HEK293 (cell line): ENCODE measurements at regions not wholly inside any gene's neighbourhood (a gene's known extent, or its start where the extent isn't known, plus 50 kb on each side); places are given as distances from the start of the nearest gene placed in this dataset.

Experiments used
- TF ChIP-seq, protein P1 (sequence below): fragments of 450-650 bp; formaldehyde crosslinking; IDR thresholded peaks from 2 replicates; pipeline ENCODE4 v1.5.1; 2016; ENCODE audit warnings: missing biosample characterization, missing genetic modification characterization
- TF ChIP-seq, protein P2 (sequence below): fragments of 450-650 bp; formaldehyde crosslinking; IDR thresholded peaks from 2 replicates; pipeline ENCODE4 v1.5.1; 2016; ENCODE audit warnings: missing biosample characterization, missing genetic modification characterization
- TF ChIP-seq, protein P3 (sequence below): fragments of 450-650 bp; formaldehyde crosslinking; IDR thresholded peaks from 2 replicates; pipeline ENCODE4 v1.5.1; 2016; ENCODE audit warnings: missing biosample characterization, missing genetic modification characterization

DNA sequence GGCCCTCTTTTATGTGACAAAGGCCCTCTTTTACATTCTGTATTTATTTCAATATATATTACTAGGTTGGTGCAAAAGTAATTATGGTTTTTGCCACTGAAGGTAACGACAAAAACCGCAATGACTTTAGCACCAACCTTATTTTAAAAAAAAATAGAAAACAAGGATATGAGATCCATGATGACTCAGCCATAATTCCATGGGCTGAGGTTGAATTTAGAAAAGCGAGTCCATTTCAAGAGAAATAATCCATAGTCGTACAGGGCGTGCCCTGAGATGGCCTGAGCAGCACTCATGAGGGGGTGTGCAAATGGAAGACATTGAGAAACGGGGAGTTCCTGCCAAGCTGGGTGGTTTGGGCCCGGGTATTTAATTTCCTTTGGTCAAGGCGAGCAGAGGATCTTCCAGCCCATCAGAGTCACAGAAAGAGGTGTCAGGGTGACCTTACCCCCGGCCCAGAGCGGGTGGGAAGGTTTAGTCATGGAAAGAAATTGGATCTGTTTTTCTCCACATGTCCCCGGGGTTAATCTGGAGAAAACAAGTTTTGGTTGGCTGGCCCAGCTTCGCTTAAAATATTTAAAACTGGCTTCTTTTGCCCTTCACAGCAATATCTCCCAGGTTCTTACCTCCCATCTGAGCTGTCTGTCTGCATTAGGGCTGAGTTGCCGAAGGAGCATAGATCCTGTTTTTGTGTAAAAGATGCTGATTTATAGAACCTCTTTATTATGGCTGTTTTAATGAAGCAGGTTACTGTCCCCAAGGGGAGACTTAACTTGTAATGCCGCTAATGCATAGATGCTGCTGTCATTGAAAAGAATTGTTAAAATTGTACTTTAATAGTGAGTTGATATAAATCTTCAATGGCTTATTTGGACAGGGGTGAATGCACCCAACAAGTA is 255.6 kb downstream of the PREX1 start:
- TF ChIP-seq, protein P1, sequence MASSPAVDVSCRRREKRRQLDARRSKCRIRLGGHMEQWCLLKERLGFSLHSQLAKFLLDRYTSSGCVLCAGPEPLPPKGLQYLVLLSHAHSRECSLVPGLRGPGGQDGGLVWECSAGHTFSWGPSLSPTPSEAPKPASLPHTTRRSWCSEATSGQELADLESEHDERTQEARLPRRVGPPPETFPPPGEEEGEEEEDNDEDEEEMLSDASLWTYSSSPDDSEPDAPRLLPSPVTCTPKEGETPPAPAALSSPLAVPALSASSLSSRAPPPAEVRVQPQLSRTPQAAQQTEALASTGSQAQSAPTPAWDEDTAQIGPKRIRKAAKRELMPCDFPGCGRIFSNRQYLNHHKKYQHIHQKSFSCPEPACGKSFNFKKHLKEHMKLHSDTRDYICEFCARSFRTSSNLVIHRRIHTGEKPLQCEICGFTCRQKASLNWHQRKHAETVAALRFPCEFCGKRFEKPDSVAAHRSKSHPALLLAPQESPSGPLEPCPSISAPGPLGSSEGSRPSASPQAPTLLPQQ (tag by site-specific recombination): no peak
- TF ChIP-seq, protein P2, sequence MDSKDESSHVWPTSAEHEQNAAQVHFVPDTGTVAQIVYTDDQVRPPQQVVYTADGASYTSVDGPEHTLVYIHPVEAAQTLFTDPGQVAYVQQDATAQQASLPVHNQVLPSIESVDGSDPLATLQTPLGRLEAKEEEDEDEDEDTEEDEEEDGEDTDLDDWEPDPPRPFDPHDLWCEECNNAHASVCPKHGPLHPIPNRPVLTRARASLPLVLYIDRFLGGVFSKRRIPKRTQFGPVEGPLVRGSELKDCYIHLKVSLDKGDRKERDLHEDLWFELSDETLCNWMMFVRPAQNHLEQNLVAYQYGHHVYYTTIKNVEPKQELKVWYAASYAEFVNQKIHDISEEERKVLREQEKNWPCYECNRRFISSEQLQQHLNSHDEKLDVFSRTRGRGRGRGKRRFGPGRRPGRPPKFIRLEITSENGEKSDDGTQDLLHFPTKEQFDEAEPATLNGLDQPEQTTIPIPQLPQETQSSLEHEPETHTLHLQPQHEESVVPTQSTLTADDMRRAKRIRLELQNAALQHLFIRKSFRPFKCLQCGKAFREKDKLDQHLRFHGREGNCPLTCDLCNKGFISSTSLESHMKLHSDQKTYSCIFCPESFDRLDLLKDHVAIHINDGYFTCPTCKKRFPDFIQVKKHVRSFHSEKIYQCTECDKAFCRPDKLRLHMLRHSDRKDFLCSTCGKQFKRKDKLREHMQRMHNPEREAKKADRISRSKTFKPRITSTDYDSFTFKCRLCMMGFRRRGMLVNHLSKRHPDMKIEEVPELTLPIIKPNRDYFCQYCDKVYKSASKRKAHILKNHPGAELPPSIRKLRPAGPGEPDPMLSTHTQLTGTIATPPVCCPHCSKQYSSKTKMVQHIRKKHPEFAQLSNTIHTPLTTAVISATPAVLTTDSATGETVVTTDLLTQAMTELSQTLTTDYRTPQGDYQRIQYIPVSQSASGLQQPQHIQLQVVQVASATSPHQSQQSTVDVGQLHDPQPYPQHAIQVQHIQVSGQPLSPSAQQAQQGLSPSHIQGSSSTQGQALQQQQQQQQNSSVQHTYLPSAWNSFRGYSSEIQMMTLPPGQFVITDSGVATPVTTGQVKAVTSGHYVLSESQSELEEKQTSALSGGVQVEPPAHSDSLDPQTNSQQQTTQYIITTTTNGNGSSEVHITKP (tag by site-specific recombination): no peak
- TF ChIP-seq, protein P3, sequence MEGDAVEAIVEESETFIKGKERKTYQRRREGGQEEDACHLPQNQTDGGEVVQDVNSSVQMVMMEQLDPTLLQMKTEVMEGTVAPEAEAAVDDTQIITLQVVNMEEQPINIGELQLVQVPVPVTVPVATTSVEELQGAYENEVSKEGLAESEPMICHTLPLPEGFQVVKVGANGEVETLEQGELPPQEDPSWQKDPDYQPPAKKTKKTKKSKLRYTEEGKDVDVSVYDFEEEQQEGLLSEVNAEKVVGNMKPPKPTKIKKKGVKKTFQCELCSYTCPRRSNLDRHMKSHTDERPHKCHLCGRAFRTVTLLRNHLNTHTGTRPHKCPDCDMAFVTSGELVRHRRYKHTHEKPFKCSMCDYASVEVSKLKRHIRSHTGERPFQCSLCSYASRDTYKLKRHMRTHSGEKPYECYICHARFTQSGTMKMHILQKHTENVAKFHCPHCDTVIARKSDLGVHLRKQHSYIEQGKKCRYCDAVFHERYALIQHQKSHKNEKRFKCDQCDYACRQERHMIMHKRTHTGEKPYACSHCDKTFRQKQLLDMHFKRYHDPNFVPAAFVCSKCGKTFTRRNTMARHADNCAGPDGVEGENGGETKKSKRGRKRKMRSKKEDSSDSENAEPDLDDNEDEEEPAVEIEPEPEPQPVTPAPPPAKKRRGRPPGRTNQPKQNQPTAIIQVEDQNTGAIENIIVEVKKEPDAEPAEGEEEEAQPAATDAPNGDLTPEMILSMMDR (tag by site-specific recombination): no peak
